ENCODE measurements at regions not wholly inside any gene's neighbourhood (a gene's known extent, or its start where the extent isn't known, plus 50 kb on each side); places are given as distances from the start of the nearest gene placed in this dataset.

- Histone ChIP-seq H3K36me3 (no peaks in the 10 kb centered on the region), H3K4me3 (no peak overlapping the region), H3K4me1 (peaks cover 0 to 10% (median 0%) of the 10 kb centered on the region in 3 donors), H3K9me3 (no peaks in the 10 kb centered on the region), H3K27ac (no peak overlapping the region), H3K27me3 (no peaks in the 10 kb centered on the region)
- no peak for TF ChIP-seq POLR2A (IDR thresholded peaks at IDR 0.05)
- TF ChIP-seq, protein P1, sequence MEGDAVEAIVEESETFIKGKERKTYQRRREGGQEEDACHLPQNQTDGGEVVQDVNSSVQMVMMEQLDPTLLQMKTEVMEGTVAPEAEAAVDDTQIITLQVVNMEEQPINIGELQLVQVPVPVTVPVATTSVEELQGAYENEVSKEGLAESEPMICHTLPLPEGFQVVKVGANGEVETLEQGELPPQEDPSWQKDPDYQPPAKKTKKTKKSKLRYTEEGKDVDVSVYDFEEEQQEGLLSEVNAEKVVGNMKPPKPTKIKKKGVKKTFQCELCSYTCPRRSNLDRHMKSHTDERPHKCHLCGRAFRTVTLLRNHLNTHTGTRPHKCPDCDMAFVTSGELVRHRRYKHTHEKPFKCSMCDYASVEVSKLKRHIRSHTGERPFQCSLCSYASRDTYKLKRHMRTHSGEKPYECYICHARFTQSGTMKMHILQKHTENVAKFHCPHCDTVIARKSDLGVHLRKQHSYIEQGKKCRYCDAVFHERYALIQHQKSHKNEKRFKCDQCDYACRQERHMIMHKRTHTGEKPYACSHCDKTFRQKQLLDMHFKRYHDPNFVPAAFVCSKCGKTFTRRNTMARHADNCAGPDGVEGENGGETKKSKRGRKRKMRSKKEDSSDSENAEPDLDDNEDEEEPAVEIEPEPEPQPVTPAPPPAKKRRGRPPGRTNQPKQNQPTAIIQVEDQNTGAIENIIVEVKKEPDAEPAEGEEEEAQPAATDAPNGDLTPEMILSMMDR (IDR thresholded peaks at IDR 0.05), result no peak
- intact Hi-C loops (cut with DNase I), result no loop called here
- 72% methylated on average over 7 to 9 of the region's 9 CpGs for WGBS, 2 donors
- no peak for DNase-seq
These were observed 124.2 kb upstream of the MSX1 start for GRCh38 chr4:4735136-4735750.

DNA sequence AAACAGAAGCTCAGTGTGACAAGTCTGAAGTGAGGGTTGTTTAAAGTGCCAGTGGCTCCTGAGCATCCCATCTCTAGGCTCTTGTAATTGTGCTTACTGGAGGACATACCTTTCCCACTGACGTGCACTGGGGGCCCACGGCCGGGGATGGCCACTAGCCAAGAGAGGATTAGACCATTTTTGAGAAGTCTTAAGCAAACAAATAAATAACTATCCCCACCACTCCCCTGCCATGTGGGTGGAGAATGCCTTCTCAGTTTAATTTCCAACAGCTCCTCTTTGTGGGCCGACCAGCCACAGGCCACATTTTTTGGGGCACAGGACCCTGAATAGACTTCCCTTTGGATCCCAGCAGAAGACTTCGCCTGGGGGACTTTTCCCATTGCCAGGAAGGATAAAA is 125.0 kb upstream of the MSX1 start:
- TF ChIP-seq, protein P1 (IDR thresholded peaks at IDR 0.05), result no peak
- Histone ChIP-seq H3K9me3 (no peaks in the 10 kb centered on the region), H3K4me3 (no peak overlapping the region), H3K36me3 (no peaks in the 10 kb centered on the region), H3K27me3 (no peaks in the 10 kb centered on the region), H3K4me1 (peaks cover 0 to 10% (median 0%) of the 10 kb centered on the region in 3 donors), H3K27ac (no peak overlapping the region)
- 66 to 70% methylated on average over 4 to 5 of the region's 5 CpGs for WGBS, 2 donors
- DNase-seq, result no peak
- intact Hi-C loops (cut with DNase I), result no loop called here

- DNase-seq, result no peak
- Histone ChIP-seq H3K36me3 (no peaks in the 10 kb centered on the region), H3K27me3 (no peaks in the 10 kb centered on the region), H3K4me1 (peaks cover 0 to 10% (median 0%) of the 10 kb centered on the region in 3 donors), H3K9me3 (no peaks in the 10 kb centered on the region), H3K27ac (no peak overlapping the region), H3K4me3 (no peak overlapping the region)
- TF ChIP-seq, protein P1 (IDR thresholded peaks at IDR 0.05), result no peak
- no peak for TF ChIP-seq POLR2A (IDR thresholded peaks at IDR 0.05)
- intact Hi-C loops (cut with DNase I), result no loop called here
- 86 to 88% methylated on average over 3 of the region's 3 CpGs for WGBS, 2 donors
These were observed 125.8 kb upstream of the MSX1 start for GRCh38 chr4:4733663-4734062.

GRCh38 chr4:4730249-4730648 is 129.2 kb upstream of the MSX1 start:
- Histone ChIP-seq H3K36me3 (no peaks in the 10 kb centered on the region), H3K27ac (no peak overlapping the region), H3K27me3 (no peaks in the 10 kb centered on the region), H3K4me3 (no peak overlapping the region), H3K9me3 (peaks cover 0 to 23% (median 10%) of the 10 kb centered on the region in 3 donors), H3K4me1 (no peaks in the 10 kb centered on the region)
- WGBS, 2 donors, result 61 to 80% methylated on average over 10 of the region's 11 CpGs
- no peak for DNase-seq
- TF ChIP-seq, protein P1 (IDR thresholded peaks at IDR 0.05), result no peak
- no peak for TF ChIP-seq POLR2A (IDR thresholded peaks at IDR 0.05)
- intact Hi-C loops (cut with DNase I), result no loop called here

GRCh38 chr4:4729206-4729605 is 130.3 kb upstream of the MSX1 start:
- H3K9me3 ChIP-seq, result peaks cover 0 to 29% (median 14%) of the 10 kb centered on the region in 3 donors
- no peaks in the 10 kb centered on the region for H3K4me1 ChIP-seq
- H3K36me3 ChIP-seq, result no peaks in the 10 kb centered on the region
- no peak overlapping the region for H3K27ac ChIP-seq
- H3K27me3 ChIP-seq, result no peaks in the 10 kb centered on the region
- TF ChIP-seq POLR2A (IDR thresholded peaks at IDR 0.05), result no peak
- TF ChIP-seq, protein P1 (IDR thresholded peaks at IDR 0.05), result no peak
- no peak for DNase-seq
- 85 to 86% methylated on average over 6 to 7 of the region's 7 CpGs for WGBS, 2 donors
- H3K4me3 ChIP-seq, result no peak overlapping the region
- intact Hi-C loops (cut with DNase I), result no loop called here

Measured in esophagus squamous epithelium (tissue), 5 donors.